HepG2 (cell line): ENCODE measurements at regions not wholly inside any gene's neighbourhood (a gene's known extent, or its start where the extent isn't known, plus 50 kb on each side); places are given as distances from the start of the nearest gene placed in this dataset.

ENCODE experiments used
- ATAC-seq: fragments of 200-7000 bp; cut with Tn5 transposase; 3 replicates; pipeline ENCODE4 v1.9.1; 2020; ENCODE audit warnings: mild to moderate bottlenecking, moderate library complexity
- BruUV-seq: library from RNA; stranded (reverse); fragments of 400-500 nt; replicated peaks from 2 replicates; lab custom pipeline; 2021; lab: Mats Ljungman, UMichigan
- CTCF ChIA-PET: fragments of 300-600 bp; formaldehyde crosslinking; extraction: SDS; loops from one replicate; lab custom pipeline; 2021; ENCODE audit warnings: low total read pairs, inconsistent platforms, low intra/inter-chr PET ratio; lab: Yijun Ruan, JAX
- POLR2A ChIA-PET: fragments of 350-600 bp; sonication (Branson Sonifier 250); formaldehyde crosslinking; loops from one replicate; lab custom pipeline; 2020; ENCODE audit warnings: antibody characterized with exemption, inconsistent platforms; lab: Yijun Ruan, JAX
- DNase-seq: peaks from one replicate; pipeline ENCODE4 v3.0.0-alpha.2; 2015; ENCODE audit warnings: low spot score
- FAIRE-seq: peaks from 3 replicates; lab custom pipeline; 2011; peaks lifted over from hg19 to GRCh38; lab: Jason Lieb, UNC
- H2AFZ ChIP-seq: one replicate; pipeline ENCODE4 v1.6.1; 2011; ENCODE audit warnings: low read length, inconsistent platforms
- H3K27ac ChIP-seq: fragments of 300-600 bp; 3 replicates; pipeline ENCODE4 v1.8.0; 2011; ENCODE audit warnings: mixed run types, mild to moderate bottlenecking, mixed read lengths, low read length, inconsistent platforms; ENCODE audit not compliant: insufficient read depth; ENCODE audit errors: extremely low read length
- H3K27me3 ChIP-seq, 2 experiments: fragments of 200-600 bp in 1 of 2; 2 replicates in 1 of 2; 3 replicates in 1 of 2; pipeline versions ENCODE4 v1.6.0 to v1.8.0; 2011; ENCODE audit warnings: low read length in 2 of 2, mild to moderate bottlenecking in 2 of 2, moderate library complexity in 2 of 2, inconsistent platforms in 1 of 2; ENCODE audit not compliant: insufficient read depth in 2 of 2, control insufficient read depth in 1 of 2
- H3K36me3 ChIP-seq, 2 experiments: fragments of 200-600 bp in 1 of 2; replicated peaks in 1 of 2; 2 replicates in 1 of 2; 3 replicates in 1 of 2; pipeline versions ENCODE4 v1.5.1 to v1.8.0; 2011; ENCODE audit warnings: low read length in 2 of 2, inconsistent platforms in 1 of 2; ENCODE audit not compliant: insufficient read depth in 2 of 2, control insufficient read depth in 1 of 2
- H3K4me1 ChIP-seq: 2 replicates; pipeline ENCODE4 v1.5.1; 2012; ENCODE audit warnings: low read length, inconsistent platforms; ENCODE audit not compliant: insufficient read depth
- H3K4me2 ChIP-seq: 2 replicates; pipeline ENCODE4 v1.6.0; 2011; ENCODE audit warnings: low read depth, low read length, inconsistent platforms
- H3K4me3 ChIP-seq, 3 experiments: fragments of 200-600 bp in 1 of 3; sonication (generic), shearing (Covaris generic) in 1 of 3; replicated peaks in 1 of 3; 2 replicates each; pipeline ENCODE4 v1.5.1; 2011 to 2016; ENCODE audit warnings: low read length in 3 of 3, inconsistent platforms in 2 of 3, low read depth in 2 of 3, mild to moderate bottlenecking in 2 of 3, control low read depth in 1 of 3, mixed read lengths in 1 of 3; ENCODE audit not compliant: insufficient read depth in 1 of 3
- H3K79me2 ChIP-seq: one replicate; pipeline ENCODE4 v1.6.1; 2011; ENCODE audit warnings: low read length, inconsistent platforms; ENCODE audit not compliant: insufficient read depth
- H3K9ac ChIP-seq: 2 replicates; pipeline ENCODE4 v1.6.0; 2011; ENCODE audit warnings: mild to moderate bottlenecking, low read depth, low read length, inconsistent platforms; ENCODE audit not compliant: insufficient read depth
- H3K9me3 ChIP-seq: 2 replicates; pipeline ENCODE4 v1.5.1; 2012; ENCODE audit warnings: mild to moderate bottlenecking, low read length
- H4K20me1 ChIP-seq: 2 replicates; pipeline ENCODE4 v1.6.0; 2011; ENCODE audit warnings: inconsistent platforms, mild to moderate bottlenecking, low read length, moderate library complexity; ENCODE audit not compliant: insufficient read depth
- FOSL2 ChIP-seq: sonication (generic); formaldehyde crosslinking; IDR thresholded peaks from 2 replicates; pipeline ENCODE4 v1.4.0; 2020; ENCODE audit warnings: missing genetic modification reagents
- FOXO1 ChIP-seq: sonication (generic); formaldehyde crosslinking; IDR thresholded peaks from 2 replicates; pipeline ENCODE4 v1.4.0; 2020; ENCODE audit warnings: missing genetic modification reagents
- HOMEZ ChIP-seq: IDR thresholded peaks from 2 replicates; pipeline ENCODE4 v1.6.1; 2016; ENCODE audit warnings: low read depth
- TAF15 ChIP-seq: fragments of 200-400 bp; formaldehyde crosslinking; IDR thresholded peaks from one replicate; pipeline ENCODE4 v1.6.1; 2018; ENCODE audit warnings: mild to moderate bottlenecking, low read depth, low read length; ENCODE audit not compliant: poor library complexity, severe bottlenecking
- TERF1 ChIP-seq: sonication (generic); formaldehyde crosslinking; IDR thresholded peaks from 2 replicates; pipeline ENCODE4 v1.8.0; 2022; ENCODE audit warnings: mild to moderate bottlenecking, missing genetic modification reagents, moderate library complexity
- ZBTB2 ChIP-seq: sonication (generic); formaldehyde crosslinking; IDR thresholded peaks from 2 replicates; pipeline ENCODE4 v1.8.0; 2022; ENCODE audit warnings: low read depth, missing genetic modification reagents
- ZFP91 ChIP-seq: sonication (generic); formaldehyde crosslinking; IDR thresholded peaks from 2 replicates; pipeline ENCODE4 v1.9.0; 2022; ENCODE audit warnings: missing genetic modification reagents, mild to moderate bottlenecking, borderline replicate concordance
- ZNF431 ChIP-seq: sonication (generic); formaldehyde crosslinking; IDR thresholded peaks from 2 replicates; pipeline ENCODE4 v1.9.0; 2022; ENCODE audit warnings: missing genetic modification reagents, low read depth, mild to moderate bottlenecking, borderline replicate concordance
- ZNF652 ChIP-seq: IDR thresholded peaks from 2 replicates; pipeline ENCODE4 v1.6.1; 2016; ENCODE audit warnings: low read depth, borderline replicate concordance
- ZNF75D ChIP-seq: sonication (generic); formaldehyde crosslinking; IDR thresholded peaks from 2 replicates; pipeline ENCODE4 v1.8.1; 2023; ENCODE audit warnings: missing genetic modification reagents, mild to moderate bottlenecking, borderline replicate concordance
- WGBS: methylation state at CpG from one replicate; pipeline ENCODE4 v1.1.6; 2017; ENCODE audit warnings: low lambda C conversion rate; 5-methylcytosine and 5-hydroxymethylcytosine counted together
- in situ Hi-C: cut with HindIII; loops from 2 replicates; pipeline ENCODE4 v1.10.0; 2017; ENCODE audit warnings: low pct_unique_long_range_greater_than_20kb; ENCODE audit not compliant: extremely low pct_ligation_motif_present
- intact Hi-C: fragments of 100-400 bp; cut with micrococcal nuclease; formaldehyde crosslinking; loops from one replicate; pipeline ENCODE4 v1.10.0; 2022; ENCODE audit not compliant: unreplicated experiment

GRCh38 chr14:89572596-89573398, 155.8 kb upstream of the FOXN3 start:
- FAIRE-seq: no peak

More at GRCh38 chr14:89572596-89573398, 155.8 kb upstream of the FOXN3 start:
- Histone ChIP-seq H3K4me2 (no peak overlapping the region), H3K4me3 (no peak overlapping the region), H3K9me3 (no peaks in the 10 kb centered on the region), H3K4me1 (peaks cover 6% of the 10 kb centered on the region; the same call in 1 of the 2 replicates), H4K20me1 (0 out of 2 replicates have a peak, but pooled peaks cover 2% of the 10 kb centered on the region), H3K36me3 (peaks cover 0 to 1% of the 10 kb centered on the region in 2 experiments; a peak in 2 of 5 replicates), H3K27ac (no peak overlapping the region), H3K79me2 (peaks cover 4% of the 10 kb centered on the region), H2AFZ (no peak overlapping the region), H3K9ac (no peak overlapping the region), H3K27me3 (no peaks in the 10 kb centered on the region)
- ATAC-seq (no peak), DNase-seq (no peak)
- POLR2A ChIA-PET: no interaction called here
- WGBS: 96% methylated on average over 7 of the region's 10 CpGs
- in situ Hi-C loops (no loop called here), intact Hi-C loops (no loop called here)
- BruUV-seq: no TSS peak
- TF ChIP-seq ZBTB2 (CRISPR knock-in tag): no peak
- TF ChIP-seq FOXO1: no peak
- TF ChIP-seq ZNF431: no peak
- TF ChIP-seq HOMEZ: no peak
- no peak for TF ChIP-seq ZNF75D (CRISPR knock-in tag)
- no peak for TF ChIP-seq FOSL2 (CRISPR knock-in tag)
- no peak for TF ChIP-seq TAF15
- no peak for TF ChIP-seq ZNF652 (CRISPR knock-in tag)
- TF ChIP-seq TERF1 (CRISPR knock-in tag): no peak
- no peak for TF ChIP-seq ZFP91
- CTCF ChIA-PET: no interaction called here
